SK-N-SH treated with all-trans-retinoic acid at 6 μM for 48 hours (cell line): ENCODE measurements at regions not wholly inside any gene's neighbourhood (a gene's known extent, or its start where the extent isn't known, plus 50 kb on each side); places are given as distances from the start of the nearest gene placed in this dataset.

ENCODE experiments used
- ATAC-seq: fragments of 200-7000 bp; cut with Tn5 transposase; 3 replicates; pipeline ENCODE4 v1.9.1; 2020; ENCODE audit warnings: mild to moderate bottlenecking, moderate library complexity
- ARNTL ChIP-seq: fragments of 450-650 bp; formaldehyde crosslinking; IDR thresholded peaks from 2 replicates; pipeline ENCODE4 v1.5.0; 2020; ENCODE audit warnings: low read depth, mild to moderate bottlenecking, moderate library complexity, borderline replicate concordance
- BACH2 ChIP-seq: fragments of 250-450 bp; sonication (Bioruptor Pico); IDR thresholded peaks from 2 replicates; pipeline ENCODE4 v1.9.0; 2021; ENCODE audit warnings: mild to moderate bottlenecking, borderline replicate concordance
- CSDC2 ChIP-seq: fragments of 250-450 bp; sonication (Bioruptor Pico); IDR thresholded peaks from 2 replicates; pipeline ENCODE4 v1.5.0; 2020; ENCODE audit warnings: mild to moderate bottlenecking, moderate library complexity
- CSRNP3 ChIP-seq: fragments of 250-450 bp; sonication (Bioruptor Pico); IDR thresholded peaks from 2 replicates; pipeline ENCODE4 v1.5.1; 2021; ENCODE audit warnings: mild to moderate bottlenecking, moderate library complexity
- ESRRG ChIP-seq: fragments of 250-450 bp; sonication (Bioruptor Pico); IDR thresholded peaks from 2 replicates; pipeline ENCODE4 v1.6.1; 2021; ENCODE audit warnings: mild to moderate bottlenecking
- GLIS3 ChIP-seq: fragments of 250-450 bp; sonication (Bioruptor Pico); IDR thresholded peaks from 2 replicates; pipeline ENCODE4 v1.5.0; 2020; ENCODE audit warnings: mild to moderate bottlenecking, moderate library complexity
- ISL1 ChIP-seq: fragments of 250-450 bp; sonication (Bioruptor Pico); IDR thresholded peaks from 2 replicates; pipeline ENCODE4 v2.1.2; 2022; ENCODE audit warnings: mild to moderate bottlenecking, moderate library complexity
- OSR1 ChIP-seq: fragments of 250-450 bp; sonication (Bioruptor Pico); IDR thresholded peaks from 2 replicates; pipeline ENCODE4 v1.8.0; 2022; ENCODE audit warnings: moderate library complexity, mild to moderate bottlenecking, inconsistent platforms
- PPARA ChIP-seq: fragments of 250-450 bp; sonication (Bioruptor Pico); IDR thresholded peaks from 2 replicates; pipeline ENCODE4 v1.5.0; 2020; ENCODE audit warnings: mild to moderate bottlenecking, borderline replicate concordance
- RARB ChIP-seq: fragments of 250-450 bp; sonication (Bioruptor Pico); IDR thresholded peaks from 2 replicates; pipeline ENCODE4 v1.8.0; 2021; ENCODE audit warnings: mild to moderate bottlenecking, moderate library complexity
- SNAI2 ChIP-seq: fragments of 250-450 bp; sonication (Bioruptor Pico); IDR thresholded peaks from 2 replicates; pipeline ENCODE4 v1.5.0; 2020; ENCODE audit warnings: mild to moderate bottlenecking, moderate library complexity
- TCF4 ChIP-seq: fragments of 250-450 bp; sonication (Bioruptor Pico); IDR thresholded peaks from 2 replicates; pipeline ENCODE4 v1.8.0; 2021; ENCODE audit warnings: mild to moderate bottlenecking, moderate library complexity, borderline replicate concordance
- TOX ChIP-seq: fragments of 250-450 bp; sonication (Bioruptor Pico); IDR thresholded peaks from 2 replicates; pipeline ENCODE4 v1.8.0; 2021; ENCODE audit warnings: mild to moderate bottlenecking, moderate library complexity, borderline replicate concordance
- TSHZ2 ChIP-seq: fragments of 250-450 bp; sonication (Bioruptor Pico); IDR thresholded peaks from 2 replicates; pipeline ENCODE4 v1.5.0; 2020; ENCODE audit warnings: mild to moderate bottlenecking, moderate library complexity
- ZC3H10 ChIP-seq: fragments of 250-450 bp; sonication (Bioruptor Pico); IDR thresholded peaks from 2 replicates; pipeline ENCODE4 v1.5.1; 2021; ENCODE audit warnings: mild to moderate bottlenecking, moderate library complexity
- ZFP3 ChIP-seq: fragments of 250-450 bp; sonication (Bioruptor Pico); IDR thresholded peaks from 2 replicates; pipeline ENCODE4 v1.5.0; 2020; ENCODE audit warnings: mild to moderate bottlenecking, moderate library complexity
- ZFP30 ChIP-seq: fragments of 450-650 bp; formaldehyde crosslinking; IDR thresholded peaks from 2 replicates; pipeline ENCODE4 v1.5.0; 2022; ENCODE audit warnings: mild to moderate bottlenecking, moderate library complexity
- ZNF70 ChIP-seq: fragments of 450-650 bp; formaldehyde crosslinking; IDR thresholded peaks from 2 replicates; pipeline ENCODE4 v1.5.0; 2020; ENCODE audit warnings: mild to moderate bottlenecking, moderate library complexity
- ZNF8 ChIP-seq: fragments of 450-650 bp; formaldehyde crosslinking; IDR thresholded peaks from 2 replicates; pipeline ENCODE4 v1.5.0; 2020; ENCODE audit warnings: mild to moderate bottlenecking, moderate library complexity
- TF ChIP-seq, protein P1 (sequence below): fragments of 250-450 bp; sonication (Bioruptor Pico); IDR thresholded peaks from 2 replicates; pipeline ENCODE4 v1.5.1; 2020; ENCODE audit warnings: low read depth, mild to moderate bottlenecking, moderate library complexity
- TF ChIP-seq, protein P2 (sequence below): fragments of 250-450 bp; sonication (Bioruptor Pico); IDR thresholded peaks from 2 replicates; pipeline ENCODE4 v1.8.0; 2021; ENCODE audit warnings: low read depth, mild to moderate bottlenecking, moderate library complexity, borderline replicate concordance
- TF ChIP-seq, protein P3 (sequence below): fragments of 250-450 bp; sonication (Bioruptor Pico); IDR thresholded peaks from 2 replicates; pipeline ENCODE4 v1.8.0; 2020; ENCODE audit warnings: mild to moderate bottlenecking, moderate library complexity, borderline replicate concordance

GRCh38 chr1:118370861-118371260 is 185.8 kb upstream of the SPAG17 start:
- TF ChIP-seq TOX (CRISPR knock-in tag), result no peak
- TF ChIP-seq BACH2, result no peak
- TF ChIP-seq, protein P1, sequence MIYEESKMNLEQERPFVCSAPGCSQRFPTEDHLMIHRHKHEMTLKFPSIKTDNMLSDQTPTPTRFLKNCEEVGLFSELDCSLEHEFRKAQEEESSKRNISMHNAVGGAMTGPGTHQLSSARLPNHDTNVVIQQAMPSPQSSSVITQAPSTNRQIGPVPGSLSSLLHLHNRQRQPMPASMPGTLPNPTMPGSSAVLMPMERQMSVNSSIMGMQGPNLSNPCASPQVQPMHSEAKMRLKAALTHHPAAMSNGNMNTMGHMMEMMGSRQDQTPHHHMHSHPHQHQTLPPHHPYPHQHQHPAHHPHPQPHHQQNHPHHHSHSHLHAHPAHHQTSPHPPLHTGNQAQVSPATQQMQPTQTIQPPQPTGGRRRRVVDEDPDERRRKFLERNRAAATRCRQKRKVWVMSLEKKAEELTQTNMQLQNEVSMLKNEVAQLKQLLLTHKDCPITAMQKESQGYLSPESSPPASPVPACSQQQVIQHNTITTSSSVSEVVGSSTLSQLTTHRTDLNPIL, result no peak
- TF ChIP-seq CSRNP3, result no peak
- no peak for ATAC-seq

- no peak for ATAC-seq
- TF ChIP-seq TCF4 (CRISPR knock-in tag) (no peak), PPARA (CRISPR knock-in tag) (no peak), OSR1 (CRISPR knock-in tag) (no peak), CSRNP3 (no peak), ZFP30 (CRISPR knock-in tag) (no peak)
- TF ChIP-seq, protein P2, sequence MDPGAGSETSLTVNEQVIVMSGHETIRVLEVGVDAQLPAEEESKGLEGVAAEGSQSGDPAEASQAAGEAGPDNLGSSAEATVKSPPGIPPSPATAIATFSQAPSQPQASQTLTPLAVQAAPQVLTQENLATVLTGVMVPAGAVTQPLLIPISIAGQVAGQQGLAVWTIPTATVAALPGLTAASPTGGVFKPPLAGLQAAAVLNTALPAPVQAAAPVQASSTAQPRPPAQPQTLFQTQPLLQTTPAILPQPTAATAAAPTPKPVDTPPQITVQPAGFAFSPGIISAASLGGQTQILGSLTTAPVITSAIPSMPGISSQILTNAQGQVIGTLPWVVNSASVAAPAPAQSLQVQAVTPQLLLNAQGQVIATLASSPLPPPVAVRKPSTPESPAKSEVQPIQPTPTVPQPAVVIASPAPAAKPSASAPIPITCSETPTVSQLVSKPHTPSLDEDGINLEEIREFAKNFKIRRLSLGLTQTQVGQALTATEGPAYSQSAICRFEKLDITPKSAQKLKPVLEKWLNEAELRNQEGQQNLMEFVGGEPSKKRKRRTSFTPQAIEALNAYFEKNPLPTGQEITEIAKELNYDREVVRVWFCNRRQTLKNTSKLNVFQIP, result no peak
Observed at GRCh38 chr1:118366286-118366685, 181.3 kb upstream of the SPAG17 start.

GRCh38 chr1:118364882-118365281 is 179.9 kb upstream of the SPAG17 start:
- ATAC-seq, result no peak
- no peak for TF ChIP-seq CSDC2
- no peak for TF ChIP-seq ARNTL (CRISPR knock-in tag)
- no peak for TF ChIP-seq ZFP3 (CRISPR knock-in tag)
- no peak for TF ChIP-seq OSR1 (CRISPR knock-in tag)
- no peak for TF ChIP-seq ZNF8 (CRISPR knock-in tag)
- TF ChIP-seq SNAI2, result no peak
- TF ChIP-seq, protein P3, sequence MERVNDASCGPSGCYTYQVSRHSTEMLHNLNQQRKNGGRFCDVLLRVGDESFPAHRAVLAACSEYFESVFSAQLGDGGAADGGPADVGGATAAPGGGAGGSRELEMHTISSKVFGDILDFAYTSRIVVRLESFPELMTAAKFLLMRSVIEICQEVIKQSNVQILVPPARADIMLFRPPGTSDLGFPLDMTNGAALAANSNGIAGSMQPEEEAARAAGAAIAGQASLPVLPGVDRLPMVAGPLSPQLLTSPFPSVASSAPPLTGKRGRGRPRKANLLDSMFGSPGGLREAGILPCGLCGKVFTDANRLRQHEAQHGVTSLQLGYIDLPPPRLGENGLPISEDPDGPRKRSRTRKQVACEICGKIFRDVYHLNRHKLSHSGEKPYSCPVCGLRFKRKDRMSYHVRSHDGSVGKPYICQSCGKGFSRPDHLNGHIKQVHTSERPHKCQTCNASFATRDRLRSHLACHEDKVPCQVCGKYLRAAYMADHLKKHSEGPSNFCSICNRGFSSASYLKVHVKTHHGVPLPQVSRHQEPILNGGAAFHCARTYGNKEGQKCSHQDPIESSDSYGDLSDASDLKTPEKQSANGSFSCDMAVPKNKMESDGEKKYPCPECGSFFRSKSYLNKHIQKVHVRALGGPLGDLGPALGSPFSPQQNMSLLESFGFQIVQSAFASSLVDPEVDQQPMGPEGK (CRISPR knock-in tag), result no peak
- TF ChIP-seq TCF4 (CRISPR knock-in tag), result no peak
- TF ChIP-seq ISL1 (CRISPR knock-in tag), result no peak
- no peak for TF ChIP-seq BACH2
- TF ChIP-seq ZNF70 (CRISPR knock-in tag), result no peak
- no peak for TF ChIP-seq TSHZ2 (CRISPR knock-in tag)
- TF ChIP-seq, all 23 proteins: peak for 0

DNA sequence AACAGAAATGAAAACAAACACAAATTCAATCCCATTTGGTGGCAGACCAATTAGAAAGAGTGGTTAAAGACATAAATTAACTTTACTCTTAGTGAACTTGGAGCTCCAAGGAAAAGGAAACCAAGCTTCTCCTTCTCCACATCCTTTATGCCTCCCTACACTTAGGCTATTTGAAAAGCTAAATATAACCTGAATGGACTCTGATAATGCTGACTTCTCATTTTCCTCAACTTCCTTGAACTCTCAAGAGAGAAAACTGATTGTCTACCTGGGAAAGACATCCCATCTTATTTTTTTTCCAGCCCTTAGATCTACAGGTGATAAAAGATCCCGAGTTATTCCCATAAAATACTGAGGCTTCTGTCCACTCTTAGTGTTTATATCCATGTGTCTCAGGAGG is 178.4 kb upstream of the SPAG17 start:
- ATAC-seq, result no peak
- TF ChIP-seq ZC3H10 (CRISPR knock-in tag), result no peak
- TF ChIP-seq ESRRG (CRISPR knock-in tag), result no peak
- TF ChIP-seq, protein P3 (CRISPR knock-in tag), result no peak
- TF ChIP-seq ZFP30 (CRISPR knock-in tag), result no peak
- no peak for TF ChIP-seq CSDC2
- TF ChIP-seq OSR1 (CRISPR knock-in tag), result no peak
- no peak for TF ChIP-seq RARB (CRISPR knock-in tag)
- TF ChIP-seq TCF4 (CRISPR knock-in tag), result no peak
- TF ChIP-seq, protein P2, result no peak
- TF ChIP-seq GLIS3 (CRISPR knock-in tag), result no peak
- no peak for TF ChIP-seq ZFP3 (CRISPR knock-in tag)
- TF ChIP-seq TOX (CRISPR knock-in tag), result no peak
